ENCODE measurements at regions not wholly inside any gene's neighbourhood (a gene's known extent, or its start where the extent isn't known, plus 50 kb on each side); places are given as distances from the start of the nearest gene placed in this dataset.
"Not testable (repeated sequence)": the region's sequence is repeated elsewhere in the genome, so short reads cannot be mapped to it uniquely, and the experiment has no call there.

DNA sequence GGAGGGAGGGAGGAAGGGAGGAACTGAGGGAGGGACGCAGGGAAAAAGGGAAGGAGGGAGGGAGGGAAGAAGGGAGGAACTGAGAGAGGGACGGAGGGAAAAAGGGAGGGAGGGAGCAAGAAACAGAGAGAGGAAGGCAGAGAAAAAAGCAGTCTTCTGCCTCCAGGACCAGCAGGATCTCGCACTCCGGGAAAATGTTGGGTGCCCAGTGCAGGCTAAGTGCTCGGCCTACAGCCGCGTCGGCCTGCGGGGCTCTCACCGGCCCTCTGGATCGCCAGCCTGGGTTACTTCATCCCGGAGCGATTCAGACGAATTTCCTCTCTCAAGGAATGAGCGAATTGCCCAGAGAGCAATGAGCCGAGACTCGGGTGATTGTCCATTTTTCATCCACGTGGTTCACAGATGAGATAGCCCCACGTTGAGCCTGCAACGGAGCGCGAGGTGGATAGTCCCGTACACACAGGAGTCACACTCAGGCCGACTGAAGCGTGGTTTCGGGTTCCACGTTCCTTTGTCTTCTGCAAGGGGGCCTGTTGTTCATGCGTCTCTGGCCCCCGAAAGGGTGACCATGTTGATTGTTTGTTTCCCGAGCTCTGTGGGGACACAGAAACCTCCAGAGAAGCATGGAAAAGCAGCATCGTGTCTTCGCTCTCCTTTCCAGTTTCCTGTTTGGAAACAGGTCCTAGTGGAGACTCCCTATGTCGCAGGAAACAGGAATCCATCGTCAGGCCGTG is 1937.1 kb upstream of the DEFB115 start:
- not testable (repeated sequence) for DNase-seq

DNA sequence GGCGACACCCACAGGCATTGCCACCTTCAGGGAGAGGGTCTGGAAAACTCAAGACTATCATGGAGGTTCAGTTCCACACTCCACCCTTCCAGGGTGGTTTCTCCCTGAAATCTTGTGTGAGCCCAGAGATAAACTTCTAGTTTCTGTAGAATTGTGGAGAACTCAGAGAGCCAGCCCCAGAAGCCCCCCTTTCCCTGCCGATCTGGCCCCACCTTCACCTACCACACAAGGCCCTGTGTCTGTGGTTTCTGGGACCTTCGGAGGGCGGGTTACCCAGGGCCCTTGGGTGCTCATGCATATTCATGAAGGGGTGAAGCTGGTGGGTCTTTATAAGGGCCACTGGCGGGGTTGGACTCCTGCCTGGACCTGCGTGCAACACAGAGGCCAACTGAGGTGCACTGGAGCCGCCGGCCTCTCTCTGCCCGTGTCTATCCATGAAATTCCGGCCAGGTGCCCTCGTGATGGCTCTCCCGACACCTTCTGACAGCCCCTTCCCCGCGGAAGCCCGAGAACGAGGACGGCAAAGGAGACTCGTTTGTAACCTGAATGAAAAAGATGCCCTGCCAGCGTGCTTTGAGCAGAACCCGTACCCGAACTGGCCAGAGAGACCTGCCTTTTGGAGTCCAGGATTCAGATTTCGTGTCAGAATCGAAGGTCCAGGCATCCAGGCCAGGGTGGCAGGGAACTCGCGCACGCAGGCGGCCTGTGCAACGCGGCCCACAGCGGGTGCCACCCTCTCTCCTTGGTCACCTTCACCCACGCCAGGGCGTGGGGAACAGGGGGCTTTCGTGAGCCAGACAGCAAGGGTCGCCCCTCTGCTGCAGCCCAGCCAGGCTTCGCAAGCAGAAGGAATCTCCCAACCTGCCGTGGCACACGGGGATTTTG is 1933.6 kb upstream of the DEFB115 start:
- not testable (repeated sequence) for DNase-seq

DNA sequence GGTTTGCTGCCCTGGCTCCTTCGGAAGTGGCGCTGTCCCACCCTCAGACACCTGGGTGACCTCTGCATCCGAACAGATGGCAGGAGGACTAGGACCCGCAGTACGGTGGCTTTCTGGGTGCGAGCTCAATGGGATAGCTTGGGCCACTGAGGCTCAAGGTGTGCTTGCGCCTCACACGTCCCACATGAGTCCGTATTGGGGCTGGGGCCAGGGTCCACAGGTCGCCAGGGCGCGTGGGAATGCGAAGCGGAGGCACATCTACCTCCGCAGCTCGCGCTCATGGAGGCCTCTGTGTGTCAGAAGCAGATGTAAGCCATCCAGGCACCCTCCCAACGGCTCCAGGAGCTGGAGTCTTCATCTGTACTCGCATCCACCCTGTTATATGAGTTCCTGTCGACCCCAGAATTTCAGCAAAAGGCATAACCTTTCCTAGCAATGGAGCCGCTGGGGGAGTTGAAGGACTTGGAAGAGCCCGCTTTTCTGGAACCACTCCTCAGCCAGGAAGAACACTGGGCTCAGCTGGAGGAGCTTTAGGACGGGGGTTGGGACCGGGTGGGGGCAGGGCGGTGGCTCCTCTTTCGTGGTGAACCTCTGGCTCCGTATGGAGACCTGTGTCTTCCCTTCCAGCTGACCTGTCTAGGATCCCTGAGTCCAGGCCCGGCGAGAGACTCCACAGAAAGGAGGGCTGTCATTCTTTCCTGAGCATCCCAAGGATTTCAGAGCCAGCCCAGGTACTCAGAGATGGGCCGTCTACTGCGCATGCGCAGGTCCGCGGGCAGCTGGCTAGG is 1932.8 kb upstream of the DEFB115 start:
- DNase-seq: not testable (repeated sequence)

DNA sequence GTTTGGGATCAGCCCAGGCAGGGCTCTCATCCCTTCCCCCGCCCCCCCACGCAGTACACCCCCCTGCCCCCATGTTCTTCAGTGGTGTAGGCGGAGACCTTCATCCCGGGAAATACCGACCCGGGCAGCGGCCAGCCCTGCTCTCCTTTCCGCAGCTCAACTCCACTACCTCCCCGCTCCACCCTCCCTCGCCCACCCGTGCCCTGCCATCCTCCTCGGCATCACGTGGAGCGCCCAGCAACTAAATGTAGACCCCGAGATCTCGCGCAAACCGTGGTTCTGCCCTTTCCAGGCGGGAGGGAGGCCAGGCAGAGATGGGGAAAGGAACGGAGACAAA is 1932.2 kb upstream of the DEFB115 start:
- DNase-seq: no peak

DNA sequence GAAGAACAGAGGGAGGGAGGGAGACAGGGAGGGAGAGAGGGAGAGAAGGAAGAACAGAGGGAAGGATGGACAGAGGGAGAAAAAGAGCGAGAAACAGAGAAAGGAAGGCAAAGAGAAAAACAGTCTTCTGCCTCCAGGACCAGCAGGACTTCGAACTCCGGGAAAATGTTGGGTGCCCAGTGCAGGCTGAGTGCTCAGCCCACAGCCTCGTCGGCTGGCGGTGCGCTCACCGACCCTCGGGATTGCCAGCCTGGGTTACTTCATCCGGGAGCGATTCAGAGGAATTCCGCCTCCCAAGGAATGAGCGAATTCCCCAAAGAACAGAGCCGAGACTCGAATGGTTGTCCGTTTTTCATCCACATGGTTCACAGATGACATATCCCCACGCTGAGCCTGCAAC is 1931.7 kb upstream of the DEFB115 start:
- DNase-seq: not testable (repeated sequence)

DNA sequence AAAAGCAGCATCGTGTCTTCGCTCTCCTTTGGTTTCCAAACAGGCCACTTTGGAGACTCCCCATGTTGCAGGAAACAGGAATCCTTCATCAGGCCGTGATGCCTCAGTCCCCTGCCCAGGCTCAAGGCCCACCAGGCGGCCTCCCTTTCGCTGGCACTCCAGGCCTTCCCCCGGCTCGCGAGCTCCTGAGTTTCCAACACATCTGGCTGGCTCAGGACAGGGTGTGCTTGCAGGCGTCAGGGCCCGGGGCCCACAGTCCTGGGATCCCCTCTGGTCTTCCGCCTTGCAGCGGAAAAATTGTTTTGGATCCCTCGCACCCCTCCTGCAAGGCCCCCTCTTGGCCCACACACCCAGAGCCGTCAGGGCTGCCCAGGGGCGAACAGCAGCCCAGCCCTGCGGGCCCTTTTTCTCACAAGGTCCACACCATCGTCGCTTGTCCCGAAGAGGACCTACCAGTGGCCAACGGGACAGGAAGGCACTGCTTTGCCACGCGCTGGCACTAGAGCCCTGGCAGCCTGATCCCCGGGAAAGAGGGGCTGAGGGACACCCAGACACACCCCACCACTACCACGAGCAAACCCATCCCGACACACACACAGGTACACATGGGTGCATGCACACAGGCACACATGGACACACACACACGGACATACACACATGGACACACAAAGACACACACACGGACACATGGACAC is 1930.9 kb upstream of the DEFB115 start:
- DNase-seq: no peak

DNA sequence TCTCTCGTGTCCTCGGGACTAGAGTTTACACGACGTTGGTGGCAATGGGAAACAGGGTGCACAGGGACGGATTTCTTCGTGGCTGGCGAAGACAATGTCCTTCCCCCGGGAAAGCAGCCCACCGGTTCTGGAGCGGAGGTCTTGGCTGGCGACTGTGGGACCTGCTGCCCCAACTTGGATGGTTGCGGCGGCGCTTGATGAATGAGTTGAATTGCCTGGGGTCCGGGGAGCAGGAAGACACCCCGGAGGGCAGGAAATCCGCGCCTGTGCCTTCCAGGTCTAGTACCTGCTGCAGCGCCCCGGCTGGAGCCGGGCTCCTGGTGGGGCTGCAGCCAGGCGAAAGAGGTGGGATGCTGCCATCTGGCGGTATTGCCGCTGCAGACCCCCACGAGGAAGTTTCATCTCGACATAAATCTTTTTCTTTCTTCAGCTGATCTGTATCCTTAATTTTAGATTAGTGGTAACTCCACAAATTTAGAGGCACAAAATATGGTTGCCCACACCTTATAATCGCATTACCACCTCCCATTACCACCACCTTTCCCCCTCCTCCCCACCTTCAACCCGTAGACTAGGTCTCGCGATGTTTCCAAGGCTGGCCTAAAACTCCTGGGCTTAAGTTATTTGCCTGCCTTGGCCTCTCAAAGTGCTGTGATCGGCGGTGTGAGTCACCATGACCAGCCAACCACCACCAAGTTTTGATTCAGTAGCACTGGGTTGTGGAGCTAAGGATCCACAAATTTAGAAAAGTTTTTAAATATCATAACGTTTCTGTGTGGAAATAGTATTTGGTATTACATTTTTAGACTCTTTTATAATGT is 1929.7 kb upstream of the DEFB115 start:
- not testable (repeated sequence) for DNase-seq

DNA sequence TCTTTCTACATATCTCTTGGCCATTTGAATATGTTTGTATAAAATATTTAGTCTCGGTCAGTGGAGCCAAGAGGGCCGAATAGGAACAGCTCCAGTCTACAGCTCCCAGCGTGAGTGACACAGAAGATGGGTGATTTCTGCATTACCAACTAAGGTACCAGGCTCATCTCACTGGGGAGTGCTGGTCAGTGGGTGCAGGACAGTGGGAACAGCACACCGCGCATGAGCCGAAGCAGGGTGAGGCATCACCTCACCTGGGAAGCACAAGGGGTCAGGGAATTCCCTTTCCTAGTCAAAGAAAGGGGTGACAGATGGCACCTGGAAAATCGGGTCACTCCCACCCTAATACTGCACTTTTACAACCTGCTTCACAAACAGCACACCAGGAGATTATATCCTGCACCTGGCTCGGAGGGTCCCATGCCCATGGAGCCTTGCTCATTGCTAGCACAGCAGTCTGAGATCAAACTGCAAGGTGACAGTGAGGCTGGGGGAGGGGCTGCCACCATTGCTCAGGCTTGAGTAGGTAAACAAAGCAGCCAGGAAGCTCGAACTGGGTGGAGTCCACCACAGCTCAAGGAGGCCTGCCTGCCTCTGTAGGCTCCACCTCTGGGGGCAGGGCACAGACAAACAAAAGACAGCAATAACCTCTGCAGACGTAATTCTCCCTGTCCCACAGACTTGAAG is 1926.9 kb upstream of the DEFB115 start:
- not testable (repeated sequence) for DNase-seq

DNA sequence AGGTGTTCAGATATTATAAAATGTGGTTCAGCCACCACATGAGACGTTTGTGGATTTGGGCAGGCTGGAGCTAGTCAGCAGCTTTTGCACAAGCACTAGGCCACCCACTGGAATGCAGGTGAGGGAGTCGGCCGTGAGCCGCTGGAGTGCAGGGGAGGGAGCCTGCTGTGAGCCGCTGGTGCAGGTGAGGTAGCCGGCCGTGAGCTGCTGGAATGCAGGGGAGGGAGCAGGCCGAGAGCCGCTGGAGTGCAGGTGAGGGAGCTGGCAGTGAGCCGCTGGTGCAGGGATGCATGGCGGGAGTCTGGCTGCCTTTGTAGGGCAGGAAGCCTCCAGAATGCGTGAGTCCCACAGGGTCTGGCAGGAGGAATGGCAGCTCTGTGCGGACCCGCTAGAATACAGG is 1907.6 kb upstream of the DEFB115 start:
- DNase-seq: no peak

DNA sequence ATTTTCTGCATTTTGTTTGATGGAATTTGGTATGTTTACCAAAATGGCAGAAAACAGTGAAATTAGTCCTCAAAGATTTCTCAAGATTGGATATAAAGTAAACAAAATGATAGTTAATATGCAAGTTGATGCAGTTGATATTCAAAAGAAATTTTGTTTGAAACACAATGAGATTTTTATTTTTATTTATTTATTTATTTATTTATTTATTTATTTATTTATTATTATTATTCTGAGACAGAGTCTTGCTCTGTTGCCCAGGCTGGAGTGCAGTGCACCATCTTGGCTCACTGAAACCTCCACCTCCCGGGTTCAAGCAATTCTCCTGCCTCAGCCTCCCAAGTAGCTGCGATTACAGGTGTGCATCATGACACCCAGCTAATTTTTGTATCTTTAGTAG is 1881.5 kb upstream of the DEFB115 start:
- DNase-seq: not testable (repeated sequence)

DNA sequence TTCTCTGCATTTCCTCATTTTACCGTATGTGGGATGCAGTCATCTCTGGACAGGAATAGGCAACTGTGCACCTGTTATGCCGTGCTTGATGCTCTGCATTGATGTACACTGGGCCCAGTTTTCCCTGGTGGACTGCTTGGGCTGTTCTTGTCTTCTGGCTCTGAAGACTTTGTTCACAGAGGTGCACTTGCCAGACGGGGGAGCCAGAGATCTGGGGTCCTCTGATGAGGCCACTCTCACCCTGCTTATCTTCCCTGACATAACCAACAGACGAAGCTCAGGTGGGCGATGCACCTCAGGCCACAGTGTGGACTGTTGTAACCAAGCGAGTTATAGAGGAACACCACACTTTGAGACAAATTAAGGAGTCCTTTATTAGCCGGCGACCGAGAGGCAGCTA is 1864.6 kb upstream of the DEFB115 start:
- DNase-seq: not testable (repeated sequence)

DNA sequence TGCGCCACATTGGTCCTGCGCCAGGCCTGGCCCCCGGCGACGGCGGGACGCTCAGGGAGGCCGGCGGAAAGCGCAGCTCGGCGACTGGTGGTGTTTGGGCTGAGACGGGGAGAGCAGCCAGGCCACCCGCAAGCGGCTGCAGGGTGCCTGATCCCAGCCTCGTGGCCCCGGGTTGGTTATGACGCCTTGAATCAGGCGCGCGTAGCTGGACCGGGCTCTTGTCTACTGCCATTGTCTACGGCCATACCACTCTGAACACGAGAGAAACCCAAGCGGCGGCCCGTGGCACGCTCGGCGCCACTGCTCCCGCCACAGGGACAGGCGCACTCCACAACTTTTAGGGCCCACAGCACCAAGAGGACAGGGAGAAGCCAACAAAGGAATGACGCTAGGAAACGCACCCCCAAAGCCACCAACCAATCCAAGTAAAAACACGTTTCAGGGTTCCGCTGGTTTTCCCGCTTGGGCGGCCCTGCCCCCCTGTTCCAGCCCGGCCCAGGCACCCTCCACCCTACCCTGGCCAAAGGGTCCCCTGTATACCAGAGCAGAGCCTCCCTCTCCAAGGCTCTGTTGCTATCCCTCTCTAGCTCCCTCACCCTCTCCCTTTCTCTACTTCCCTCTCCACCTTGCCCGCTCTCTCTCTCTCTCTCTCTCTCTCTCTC is 1849.3 kb upstream of the DEFB115 start:
- DNase-seq: no peak

DNA sequence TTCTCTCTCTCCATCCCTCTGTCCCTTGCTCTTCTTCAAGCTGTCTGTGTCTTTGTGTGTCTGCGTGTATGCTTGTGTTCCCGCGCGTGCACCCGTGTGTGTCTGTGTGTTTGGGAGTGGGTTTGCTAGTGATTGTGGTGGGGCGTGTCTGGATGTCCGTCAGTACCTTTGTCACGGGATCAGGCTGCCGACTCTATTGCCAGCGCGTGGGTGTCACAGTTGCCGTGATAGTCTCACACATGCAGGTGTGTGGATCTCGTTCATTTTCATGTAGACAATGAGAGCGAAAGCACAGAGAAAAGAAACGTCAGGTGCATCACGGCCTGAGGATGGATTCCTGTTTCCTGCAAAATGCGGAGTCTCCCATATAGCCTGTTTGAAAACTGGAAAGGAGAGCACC is 1848.8 kb upstream of the DEFB115 start:
- DNase-seq: not testable (repeated sequence)

DNA sequence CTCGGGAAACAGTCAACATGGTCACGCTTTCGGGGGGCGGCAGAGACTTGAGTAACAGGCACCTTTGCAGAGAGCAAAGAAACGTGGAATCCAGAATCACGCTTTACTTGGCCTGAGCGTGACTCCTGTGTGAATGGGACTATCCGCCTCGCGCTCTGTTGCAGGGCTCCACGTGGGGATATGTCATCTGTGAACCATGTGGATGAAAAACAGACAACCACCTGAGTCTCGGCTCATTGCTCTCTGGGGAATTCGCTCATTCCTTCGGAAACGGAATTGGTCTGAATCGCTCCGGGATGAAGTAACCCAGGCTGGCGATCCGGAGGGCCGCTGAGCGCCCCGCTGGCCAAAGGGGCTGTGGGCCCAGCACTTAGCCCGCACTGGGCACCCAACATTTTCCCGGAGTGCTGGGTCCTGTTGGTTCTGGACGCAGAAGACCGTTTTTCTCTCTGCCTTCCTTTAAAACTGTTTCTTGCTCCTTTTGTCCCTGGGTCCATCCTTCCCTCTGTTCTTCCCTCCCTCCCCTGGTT is 1848.2 kb upstream of the DEFB115 start:
- not testable (repeated sequence) for DNase-seq

DNA sequence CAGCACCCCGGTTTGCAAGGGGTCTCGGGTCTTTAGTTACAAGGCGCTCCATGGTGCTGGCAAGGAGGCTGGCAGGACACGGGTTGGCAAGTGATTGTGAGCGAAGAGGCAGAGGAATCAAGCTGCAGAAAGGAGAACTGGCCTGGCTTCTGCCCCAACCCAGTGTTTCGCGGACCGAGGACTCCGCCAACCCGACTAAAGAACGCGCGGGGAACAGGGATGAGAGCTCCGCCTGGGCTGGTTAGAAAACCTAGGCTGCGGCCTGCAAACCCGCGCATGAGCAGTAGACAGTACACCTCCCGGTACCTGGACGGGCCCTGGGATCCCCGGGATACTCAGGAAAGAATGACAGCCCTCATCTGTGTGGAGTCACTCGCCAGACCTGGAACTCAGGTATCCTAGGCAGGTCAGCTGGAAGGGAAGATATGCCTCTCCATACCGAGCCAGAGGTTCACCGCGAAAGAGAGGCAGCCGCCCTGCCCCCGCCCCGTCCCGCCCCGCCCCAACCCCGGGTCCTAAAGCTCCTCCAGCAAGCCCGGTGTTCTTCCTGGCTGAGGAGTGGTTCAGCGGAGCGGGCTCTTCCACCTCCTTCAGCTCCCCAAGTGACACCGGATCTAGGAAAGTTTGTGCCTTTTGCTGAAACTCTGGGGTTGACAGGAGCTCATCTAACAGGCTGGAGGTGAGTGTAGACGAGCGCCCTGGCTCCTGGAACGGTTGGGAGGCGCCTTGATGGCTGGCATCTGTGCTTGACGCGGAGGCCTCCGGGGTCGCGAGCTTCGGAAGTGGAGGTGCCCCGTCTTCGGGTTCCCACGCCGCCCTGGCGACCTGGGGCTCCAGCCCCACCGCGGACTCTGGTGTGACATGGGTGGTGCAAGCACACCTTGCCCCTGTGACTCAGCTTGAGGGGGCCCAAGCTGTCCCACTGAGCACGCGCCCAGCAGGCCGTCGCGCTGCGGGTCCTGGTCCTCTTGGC is 1847.3 kb upstream of the DEFB115 start:
- no peak for DNase-seq

DNA sequence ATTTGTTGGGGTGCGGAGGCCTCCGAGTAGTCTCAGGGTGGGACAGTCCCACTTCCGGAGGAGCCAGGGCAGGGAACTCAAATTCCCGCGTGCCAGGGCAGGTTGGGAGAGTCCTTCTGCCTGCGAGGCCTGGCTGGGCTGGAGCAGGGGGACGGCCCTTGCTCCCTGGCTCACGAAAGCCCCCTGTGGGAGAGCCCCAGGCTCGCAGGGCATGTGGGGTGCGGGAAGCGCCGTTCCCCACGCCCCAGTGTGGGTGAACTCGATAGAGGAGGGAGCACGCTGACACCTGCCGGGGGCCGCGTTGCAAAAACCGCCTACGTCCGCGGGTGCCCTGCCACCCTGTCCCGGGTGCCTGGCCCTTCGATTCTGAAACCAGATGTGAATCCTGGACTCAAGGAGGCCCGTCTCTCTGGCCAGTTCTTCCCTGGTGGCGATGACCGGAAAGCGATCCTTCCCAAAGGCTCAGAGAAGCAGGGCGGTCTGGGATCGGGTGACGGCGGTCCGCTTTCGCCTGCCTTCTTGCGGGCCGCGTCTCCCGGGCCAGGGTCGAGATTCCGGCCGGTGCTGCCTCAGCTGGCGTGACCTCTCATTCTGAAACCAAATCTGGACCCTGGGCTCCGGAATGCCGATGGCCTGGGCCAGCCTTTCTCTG is 1846.5 kb upstream of the DEFB115 start:
- no peak for DNase-seq

DNA sequence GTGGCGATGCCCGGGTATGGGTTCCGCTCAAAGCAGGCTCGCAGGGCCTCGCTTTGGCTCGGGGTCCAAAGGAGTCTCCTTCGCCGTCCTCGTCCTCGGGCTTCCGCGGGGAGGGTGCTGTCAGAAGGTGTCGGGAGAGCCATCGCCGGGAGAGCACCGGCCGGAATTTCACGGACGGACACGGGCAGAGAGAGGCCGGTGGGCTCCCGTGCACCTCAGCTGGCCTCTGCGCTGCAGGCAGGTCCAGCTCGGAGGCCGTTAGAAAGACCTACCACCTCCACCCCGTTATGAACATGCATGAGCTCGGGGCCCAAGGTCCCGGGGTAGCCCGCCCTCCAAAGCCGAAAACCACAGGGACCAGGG is 1846.0 kb upstream of the DEFB115 start:
- not testable (repeated sequence) for DNase-seq

DNA sequence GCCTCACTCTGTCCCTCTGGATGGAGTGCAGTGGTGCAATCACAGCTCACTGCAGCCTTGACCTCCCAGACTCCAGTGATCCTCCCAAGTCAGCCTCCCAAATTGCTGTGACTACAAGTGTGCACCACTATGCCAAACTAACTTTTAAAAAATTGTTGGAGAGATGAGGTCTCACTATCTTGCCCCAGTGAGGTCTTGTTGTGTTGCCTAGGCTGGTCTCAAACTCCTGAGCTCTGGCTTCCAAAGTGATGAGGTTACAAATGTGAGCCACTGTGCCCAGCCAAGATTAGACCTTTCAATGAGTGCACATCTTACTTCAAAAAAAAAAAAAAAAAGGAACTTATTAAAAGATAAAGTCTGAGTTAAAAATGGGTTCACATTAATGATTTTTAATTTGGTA is 1838.1 kb upstream of the DEFB115 start:
- DNase-seq: no peak

All from fibroblast of skin of back (primary cell).